ENCODE measurements at regions not wholly inside any gene's neighbourhood (a gene's known extent, or its start where the extent isn't known, plus 50 kb on each side); places are given as distances from the start of the nearest gene placed in this dataset.

GRCh38 chr6:44009425-44010321 lies 117.6 kb downstream of the MRPL14 start:
- TF ChIP-seq SIN3A (IDR thresholded peaks at IDR 0.05; ENCODE audit: borderline replicate concordance, insufficient read depth, low read length), result no peak
- no peak for TF ChIP-seq FOXP2 (optimal IDR thresholded peaks at IDR 0.05; ENCODE audit: borderline replicate concordance, extremely low read depth, extremely low read length, insufficient read depth)
- TF ChIP-seq REST (IDR thresholded peaks at IDR 0.05; ENCODE audit: insufficient read depth in 1 of 2, low read depth in 2 of 2, low read length in 2 of 2), result no peak
- no peak for TF ChIP-seq POLR2AphosphoS5 (IDR thresholded peaks at IDR 0.05; ENCODE audit: low read depth, low read length)
- TF ChIP-seq TAF1 (IDR thresholded peaks at IDR 0.05; ENCODE audit: borderline replicate concordance, insufficient read depth, low read length), result no peak

- TF ChIP-seq TAF1 (IDR thresholded peaks at IDR 0.05; ENCODE audit: borderline replicate concordance, insufficient read depth, low read length) (no peak), POLR2AphosphoS5 (IDR thresholded peaks at IDR 0.05; ENCODE audit: low read depth, low read length) (no peak), FOXP2 (optimal IDR thresholded peaks at IDR 0.05; ENCODE audit: borderline replicate concordance, extremely low read depth, extremely low read length, insufficient read depth) (no peak), REST (IDR thresholded peaks at IDR 0.05; ENCODE audit: insufficient read depth in 1 of 2, low read depth in 2 of 2, low read length in 2 of 2) (no peak), SIN3A (IDR thresholded peaks at IDR 0.05; ENCODE audit: borderline replicate concordance, insufficient read depth, low read length) (no peak)
Measured at GRCh38 chr6:44008821-44009370, 118.4 kb downstream of the MRPL14 start.

- no peak for TF ChIP-seq POLR2AphosphoS5 (IDR thresholded peaks at IDR 0.05; ENCODE audit: low read depth, low read length)
- no peak for TF ChIP-seq TAF1 (IDR thresholded peaks at IDR 0.05; ENCODE audit: borderline replicate concordance, insufficient read depth, low read length)
- TF ChIP-seq SIN3A (IDR thresholded peaks at IDR 0.05; ENCODE audit: borderline replicate concordance, insufficient read depth, low read length), result no peak
- no peak for TF ChIP-seq FOXP2 (optimal IDR thresholded peaks at IDR 0.05; ENCODE audit: borderline replicate concordance, extremely low read depth, extremely low read length, insufficient read depth)
- TF ChIP-seq REST (IDR thresholded peaks at IDR 0.05; ENCODE audit: insufficient read depth in 1 of 2, low read depth in 2 of 2, low read length in 2 of 2), result no peak
Measured at GRCh38 chr6:44007818-44008621, 119.2 kb downstream of the MRPL14 start.

GRCh38 chr6:44006872-44007303 lies 120.4 kb downstream of the MRPL14 start:
- TF ChIP-seq FOXP2 (optimal IDR thresholded peaks at IDR 0.05; ENCODE audit: borderline replicate concordance, extremely low read depth, extremely low read length, insufficient read depth), result no peak
- TF ChIP-seq SIN3A (IDR thresholded peaks at IDR 0.05; ENCODE audit: borderline replicate concordance, insufficient read depth, low read length), result no peak

GRCh38 chr6:44006123-44006871 lies 121.0 kb downstream of the MRPL14 start:
- TF ChIP-seq FOXP2 (optimal IDR thresholded peaks at IDR 0.05; ENCODE audit: borderline replicate concordance, extremely low read depth, extremely low read length, insufficient read depth), result no peak
- no peak for TF ChIP-seq REST (IDR thresholded peaks at IDR 0.05; ENCODE audit: insufficient read depth in 1 of 2, low read depth in 2 of 2, low read length in 2 of 2)
- no peak for TF ChIP-seq POLR2AphosphoS5 (IDR thresholded peaks at IDR 0.05; ENCODE audit: low read depth, low read length)
- TF ChIP-seq TAF1 (IDR thresholded peaks at IDR 0.05; ENCODE audit: borderline replicate concordance, insufficient read depth, low read length), result no peak
- TF ChIP-seq SIN3A (IDR thresholded peaks at IDR 0.05; ENCODE audit: borderline replicate concordance, insufficient read depth, low read length), result no peak

All from PFSK-1 (cell line).